GM12878 (cell line): ENCODE measurements at regions not wholly inside any gene's neighbourhood (a gene's known extent, or its start where the extent isn't known, plus 50 kb on each side); places are given as distances from the start of the nearest gene placed in this dataset.

ENCODE experiments used
- ATAC-seq: fragments of 200-7000 bp; cut with Tn5 transposase; 3 replicates; pipeline ENCODE4 v1.9.1; 2020; ENCODE audit warnings: mild to moderate bottlenecking, moderate library complexity
- BruUV-seq: library from RNA; stranded (reverse); fragments of 400-500 nt; replicated peaks from 2 replicates; lab custom pipeline; 2021; lab: Mats Ljungman, UMichigan
- CTCF ChIA-PET: fragments of 300-600 bp; sonication (Branson Sonifier 250); formaldehyde crosslinking; extraction: SDS; loops from one replicate; lab custom pipeline; 2021; ENCODE audit warnings: inconsistent platforms; lab: Yijun Ruan, JAX
- POLR2A ChIA-PET: fragments of 350-600 bp; formaldehyde crosslinking; extraction: SDS; loops from one replicate; lab custom pipeline; 2021; ENCODE audit warnings: inconsistent platforms; lab: Charles Lee
- RAD21 ChIA-PET: fragments of 300-600 bp; sonication (Branson Sonifier 250); formaldehyde crosslinking; loops from one replicate; lab custom pipeline; 2023; ENCODE audit warnings: antibody characterized with exemption; ENCODE audit not compliant: unreplicated experiment; lab: Charles Lee
- SMC1A ChIA-PET: fragments of 300-600 bp; sonication (Branson Sonifier 250); formaldehyde crosslinking; loops from one replicate; lab custom pipeline; 2023; ENCODE audit not compliant: unreplicated experiment, uncharacterized antibody; lab: Charles Lee
- DNase-seq: peaks from one replicate; pipeline ENCODE4 v3.0.0-alpha.2; 2011; ENCODE audit warnings: low read depth, low spot score
- FAIRE-seq: peaks from 3 replicates; lab custom pipeline; 2011; peaks lifted over from hg19 to GRCh38; lab: Jason Lieb, UNC
- H2AFZ ChIP-seq: 2 replicates; pipeline ENCODE4 v1.6.0; 2011; ENCODE audit warnings: low read depth, low read length, control low read depth; ENCODE audit not compliant: control insufficient read depth
- H3K27ac ChIP-seq: 2 replicates; pipeline ENCODE4 v1.5.1; 2011; ENCODE audit warnings: control low read depth; ENCODE audit not compliant: control insufficient read depth, insufficient read depth
- H3K27me3 ChIP-seq, 2 experiments: replicated peaks in 1 of 2; 2 replicates each; pipeline versions ENCODE4 v1.6.0 to v1.6.1; 2011; ENCODE audit warnings: low read length in 1 of 2; ENCODE audit not compliant: control insufficient read depth in 2 of 2, insufficient read depth in 2 of 2
- H3K36me3 ChIP-seq, 2 experiments: 2 replicates each; pipeline ENCODE4 v1.5.1; 2011; ENCODE audit warnings: low read length in 1 of 2; ENCODE audit not compliant: control insufficient read depth in 2 of 2, insufficient read depth in 2 of 2
- H3K4me1 ChIP-seq: 2 replicates; pipeline ENCODE4 v1.6.1; 2011; ENCODE audit warnings: mild to moderate bottlenecking, low read length, moderate library complexity, mixed read lengths; ENCODE audit not compliant: control insufficient read depth, insufficient read depth
- H3K4me2 ChIP-seq: 2 replicates; pipeline ENCODE4 v1.6.0; 2011; ENCODE audit warnings: control low read depth; ENCODE audit not compliant: control insufficient read depth, insufficient read depth
- H3K4me3 ChIP-seq: fragments of 200-600 bp; sonication (generic); 2 replicates; pipeline ENCODE4 v1.5.1; 2016
- H3K79me2 ChIP-seq: 2 replicates; pipeline ENCODE4 v1.6.0; 2011; ENCODE audit warnings: low read length; ENCODE audit not compliant: control insufficient read depth, insufficient read depth
- H3K9ac ChIP-seq: 2 replicates; pipeline ENCODE4 v1.8.0; 2011; ENCODE audit warnings: low read length, control low read depth, mixed read lengths; ENCODE audit not compliant: control insufficient read depth, insufficient read depth
- H3K9me3 ChIP-seq: replicated peaks from 3 replicates; pipeline ENCODE4 v1.5.1; 2011; ENCODE audit warnings: mild to moderate bottlenecking, low read length; ENCODE audit not compliant: control insufficient read depth, insufficient read depth
- H4K20me1 ChIP-seq: 2 replicates; pipeline ENCODE4 v1.6.0; 2011; ENCODE audit not compliant: control insufficient read depth, insufficient read depth
- CHD4 ChIP-seq: fragments of 200-600 bp; sonication (generic); IDR thresholded peaks from 2 replicates; pipeline ENCODE4 v1.6.1; 2016; ENCODE audit warnings: mild to moderate bottlenecking
- FOXK2 ChIP-seq: fragments of 450-650 bp; IDR thresholded peaks from 2 replicates; pipeline ENCODE4 v1.6.1; 2017; ENCODE audit warnings: mild to moderate bottlenecking, moderate library complexity
- GABPA ChIP-seq: IDR thresholded peaks from 2 replicates; pipeline ENCODE4 v1.6.1; 2014; ENCODE audit warnings: antibody characterized with exemption, low read depth, mild to moderate bottlenecking, inconsistent platforms
- IKZF1 ChIP-seq: fragments of 450-650 bp; conservative IDR thresholded peaks from 2 replicates; pipeline ENCODE4 v1.6.1; 2017; ENCODE audit warnings: antibody characterized with exemption, mild to moderate bottlenecking
- LARP7 ChIP-seq: fragments of 450-650 bp; IDR thresholded peaks from 2 replicates; pipeline ENCODE4 v1.6.1; 2017; ENCODE audit warnings: mild to moderate bottlenecking
- TCF3 ChIP-seq: IDR thresholded peaks from 2 replicates; pipeline ENCODE4 v1.6.1; 2012; ENCODE audit warnings: low read depth, mild to moderate bottlenecking, low read length, borderline replicate concordance; ENCODE audit not compliant: insufficient read depth
- ZBTB33 ChIP-seq: fragments of 450-650 bp; IDR thresholded peaks from 2 replicates; pipeline ENCODE4 v1.6.1; 2017; ENCODE audit warnings: mild to moderate bottlenecking
- ZNF24 ChIP-seq: fragments of 450-650 bp; IDR thresholded peaks from 2 replicates; pipeline ENCODE4 v1.6.1; 2017; ENCODE audit warnings: antibody characterized with exemption, mild to moderate bottlenecking
- WGBS: methylation state at CpG from one replicate; pipeline ENCODE4 v1.1.6; 2016; ENCODE audit warnings: low lambda C conversion rate; ENCODE audit not compliant: insufficient replicate concordance, insufficient coverage; ENCODE audit errors: missing lambda C conversion rate; 5-methylcytosine and 5-hydroxymethylcytosine counted together
- in situ Hi-C: fragments of 300-500 bp; cut with MboI; formaldehyde crosslinking; loops from 9 replicates; pipeline ENCODE4 v1.14.3; 2018; ENCODE audit warnings: mixed read lengths
- intact Hi-C: fragments of 100-400 bp; cut with micrococcal nuclease; formaldehyde crosslinking; loops from one replicate; pipeline ENCODE4 v1.14.2; 2022; ENCODE audit not compliant: unreplicated experiment

DNA sequence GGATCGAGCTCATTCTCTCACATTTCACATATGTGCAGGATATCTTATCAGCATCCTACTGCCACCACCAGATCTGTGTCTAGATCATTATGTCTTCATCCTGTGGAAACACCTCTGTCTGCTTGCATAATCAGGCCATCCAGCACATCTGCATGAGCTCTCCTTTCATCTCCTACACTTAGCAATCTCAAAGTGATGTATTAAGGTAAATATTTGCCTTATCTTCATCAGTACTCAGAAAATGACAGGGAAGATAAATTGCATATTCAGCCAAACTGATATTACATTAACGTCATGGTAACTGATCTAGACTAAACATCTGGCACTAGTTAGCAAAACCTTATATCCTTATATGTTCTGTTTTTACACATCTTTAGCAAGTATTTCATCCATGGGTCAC lies 207.3 kb upstream of the PABPC4L start:
- Histone ChIP-seq H3K79me2 (no peaks in the 10 kb centered on the region), H4K20me1 (no peaks in the 10 kb centered on the region), H3K27me3 (no peaks in the 10 kb centered on the region), H3K4me3 (no peak overlapping the region), H3K4me2 (no peak overlapping the region), H3K36me3 (no peaks in the 10 kb centered on the region), H3K27ac (no peak overlapping the region), H3K9ac (no peak overlapping the region), H3K4me1 (no peaks in the 10 kb centered on the region), H3K9me3 (no peaks in the 10 kb centered on the region), H2AFZ (no peak overlapping the region)
- TF ChIP-seq TCF3 (no peak), GABPA (no peak), CHD4 (no peak), ZBTB33 (no peak), LARP7 (no peak)
- WGBS: 0% methylated on average over 2 of the region's 2 CpGs
- SMC1A ChIA-PET: no interaction called here
- RAD21 ChIA-PET: no interaction called here
- intact Hi-C loops: no loop called here
- CTCF ChIA-PET: no interaction called here
- DNase-seq (no peak), ATAC-seq (no peak), FAIRE-seq (no peak)
- in situ Hi-C loops: no loop called here
- no TSS peak for BruUV-seq
- POLR2A ChIA-PET: no interaction called here

DNA sequence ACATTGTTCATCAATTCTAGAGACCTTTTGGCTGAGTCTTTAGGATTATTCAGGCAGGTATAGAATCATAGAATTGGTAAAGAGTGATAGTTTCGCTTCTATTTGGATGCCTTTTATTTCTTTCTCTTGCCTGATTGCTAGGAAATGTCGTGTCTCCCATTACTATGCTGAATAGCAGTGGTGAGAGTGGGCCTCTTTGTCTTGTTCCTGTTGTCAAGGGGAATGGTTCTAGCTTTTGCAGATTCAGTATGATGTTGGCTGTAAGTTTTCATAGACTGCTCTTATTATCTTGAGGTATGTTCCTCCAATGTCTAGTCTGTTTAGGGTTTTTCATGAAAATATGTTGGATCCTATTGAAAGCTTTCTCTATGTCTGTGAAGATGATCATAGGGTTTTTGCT lies 200.2 kb upstream of the PABPC4L start:
- H3K27ac ChIP-seq: no peak overlapping the region
- CTCF ChIA-PET: no interaction called here
- H2AFZ ChIP-seq: no peak overlapping the region
- no TSS peak for BruUV-seq
- POLR2A ChIA-PET: no interaction called here
- DNase-seq (no peak), ATAC-seq (no peak), FAIRE-seq (no peak)
- in situ Hi-C loops: no loop called here
- H3K79me2 ChIP-seq: no peaks in the 10 kb centered on the region
- H3K9me3 ChIP-seq: no peaks in the 10 kb centered on the region
- H3K27me3 ChIP-seq: no peaks in the 10 kb centered on the region
- H3K4me2 ChIP-seq: no peak overlapping the region
- WGBS: 0% methylated on average over 2 of the region's 2 CpGs
- intact Hi-C loops: no loop called here
- H3K4me3 ChIP-seq: no peak overlapping the region
- SMC1A ChIA-PET: no interaction called here
- no peak for TF ChIP-seq IKZF1
- no peak for TF ChIP-seq FOXK2
- TF ChIP-seq ZNF24: no peak
- RAD21 ChIA-PET: no interaction called here
- H3K4me1 ChIP-seq: no peaks in the 10 kb centered on the region
- H4K20me1 ChIP-seq: no peaks in the 10 kb centered on the region
- H3K9ac ChIP-seq: no peak overlapping the region
- H3K36me3 ChIP-seq: no peaks in the 10 kb centered on the region
